ENCODE measurements at regions not wholly inside any gene's neighbourhood (a gene's known extent, or its start where the extent isn't known, plus 50 kb on each side); places are given as distances from the start of the nearest gene placed in this dataset.

- no peak overlapping the region for H3K27ac Mint-ChIP-seq
- peaks cover 0 to 2% (median 0%) of the 10 kb centered on the region in 3 experiments; a peak in 1 of 7 replicates for H3K36me3 Mint-ChIP-seq (ENCODE audit: insufficient read depth in 1 of 3, low read depth in 3 of 3)
- Histone ChIP-seq H4K5ac (ENCODE audit: insufficient read length, low read depth, low read length) (no peak overlapping the region), H3K23me2 (ENCODE audit: insufficient read length, low read depth, low read length, poor library complexity, severe bottlenecking) (no peaks in the 10 kb centered on the region), H3T11ph (ENCODE audit: low read length) (no peak overlapping the region), H3K79me2 (ENCODE audit: insufficient read depth, low read length) (no peaks in the 10 kb centered on the region), H3K56ac (ENCODE audit: insufficient read length, low read depth, low read length) (no peak overlapping the region), H3K27ac (ENCODE audit: insufficient read length, low read depth, low read length) (no peak overlapping the region), H3K18ac (ENCODE audit: insufficient read length, low read depth, low read length) (no peak overlapping the region), H3K27me3 (ENCODE audit: insufficient read depth, low read length) (no peaks in the 10 kb centered on the region), H3K14ac (ENCODE audit: insufficient read depth, low read length) (no peak overlapping the region), H2BK5ac (ENCODE audit: insufficient read length, low read length) (no peak overlapping the region), H2AFZ (ENCODE audit: low read length) (no peak overlapping the region), H4K91ac (ENCODE audit: insufficient read length, low read depth, low read length) (no peak overlapping the region), H4K8ac (replicated peaks; ENCODE audit: insufficient read length, low read depth, low read length) (no peak overlapping the region), H2BK12ac (ENCODE audit: insufficient read length, low read depth, low read length) (no peak overlapping the region), H3K4me1 (ENCODE audit: insufficient read depth, low read length) (no peaks in the 10 kb centered on the region), H2BK15ac (ENCODE audit: low read depth, low read length) (no peak overlapping the region), H2AK5ac (ENCODE audit: insufficient read length, low read length) (no peak overlapping the region), H3K23ac (ENCODE audit: insufficient read length, low read depth, low read length) (no peak overlapping the region), H3K79me1 (ENCODE audit: insufficient read depth, low read depth, low read length, poor library complexity, severe bottlenecking) (no peaks in the 10 kb centered on the region), H2BK20ac (ENCODE audit: low read depth, low read length, poor library complexity, severe bottlenecking) (no peak overlapping the region), H3K9me3 (ENCODE audit: control insufficient read depth, low read depth, low read length) (no peaks in the 10 kb centered on the region), H3K4me2 (ENCODE audit: insufficient read depth, insufficient read length, low read length) (no peak overlapping the region), H3K9ac (ENCODE audit: extremely low read depth, insufficient read length, low read length) (no peak overlapping the region), H2BK120ac (ENCODE audit: low read depth, low read length, poor library complexity, severe bottlenecking) (no peak overlapping the region), H3K4ac (ENCODE audit: low read depth, low read length) (no peak overlapping the region), H4K20me1 (ENCODE audit: control insufficient read depth, insufficient read depth, insufficient read length) (no peaks in the 10 kb centered on the region)
- H3K27me3 Mint-ChIP-seq (ENCODE audit: low read depth) = no peaks in the 10 kb centered on the region; the same call in 1 of the 2 replicates
- no peaks in the 10 kb centered on the region; a peak in 2 of 5 replicates for H3K9me3 Mint-ChIP-seq
- WGBS (ENCODE audit: extremely low coverage, insufficient read length, low lambda C conversion rate) = 100% methylated on average over 1 of the region's 3 CpGs
- no peak overlapping the region for H3K4me3 Mint-ChIP-seq
- TF ChIP-seq, protein P1, sequence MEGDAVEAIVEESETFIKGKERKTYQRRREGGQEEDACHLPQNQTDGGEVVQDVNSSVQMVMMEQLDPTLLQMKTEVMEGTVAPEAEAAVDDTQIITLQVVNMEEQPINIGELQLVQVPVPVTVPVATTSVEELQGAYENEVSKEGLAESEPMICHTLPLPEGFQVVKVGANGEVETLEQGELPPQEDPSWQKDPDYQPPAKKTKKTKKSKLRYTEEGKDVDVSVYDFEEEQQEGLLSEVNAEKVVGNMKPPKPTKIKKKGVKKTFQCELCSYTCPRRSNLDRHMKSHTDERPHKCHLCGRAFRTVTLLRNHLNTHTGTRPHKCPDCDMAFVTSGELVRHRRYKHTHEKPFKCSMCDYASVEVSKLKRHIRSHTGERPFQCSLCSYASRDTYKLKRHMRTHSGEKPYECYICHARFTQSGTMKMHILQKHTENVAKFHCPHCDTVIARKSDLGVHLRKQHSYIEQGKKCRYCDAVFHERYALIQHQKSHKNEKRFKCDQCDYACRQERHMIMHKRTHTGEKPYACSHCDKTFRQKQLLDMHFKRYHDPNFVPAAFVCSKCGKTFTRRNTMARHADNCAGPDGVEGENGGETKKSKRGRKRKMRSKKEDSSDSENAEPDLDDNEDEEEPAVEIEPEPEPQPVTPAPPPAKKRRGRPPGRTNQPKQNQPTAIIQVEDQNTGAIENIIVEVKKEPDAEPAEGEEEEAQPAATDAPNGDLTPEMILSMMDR (conservative IDR thresholded peaks at IDR 0.05) = no peak
- no peaks in the 10 kb centered on the region for H3K4me1 Mint-ChIP-seq
- no peak for DNase-seq
Observed at GRCh38 chr12:127205781-127206555, 1061.0 kb upstream of the TMEM132C start.

All from H9 (cell line).